DLD1 (cell line): ENCODE measurements at regions not wholly inside any gene's neighbourhood (a gene's known extent, or its start where the extent isn't known, plus 50 kb on each side); places are given as distances from the start of the nearest gene placed in this dataset.

ENCODE experiments used
- in situ Hi-C: cut with HindIII; loops from 2 replicates; pipeline ENCODE4 v1.10.0; 2017; ENCODE audit warnings: low sequenced_read_pairs

GRCh38 chr17:69936996-69937395 is 138.0 kb upstream of the KCNJ16 start:
- in situ Hi-C loops, result no loop called here

- in situ Hi-C loops, result no loop called here
Observed at GRCh38 chr17:69943058-69943457, 132.0 kb upstream of the KCNJ16 start.

GRCh38 chr17:69944406-69944805 is 130.6 kb upstream of the KCNJ16 start:
- in situ Hi-C loops, result no loop called here

GRCh38 chr17:69945698-69946185 is 129.3 kb upstream of the KCNJ16 start:
- in situ Hi-C loops, result no loop called here

- in situ Hi-C loops, result no loop called here
Observed at GRCh38 chr17:69947027-69947759, 127.8 kb upstream of the KCNJ16 start.

GRCh38 chr17:69948406-69948805 is 126.6 kb upstream of the KCNJ16 start:
- in situ Hi-C loops, result no loop called here

- in situ Hi-C loops, result no loop called here
Observed at GRCh38 chr17:69949496-69949895, 125.5 kb upstream of the KCNJ16 start.

GRCh38 chr17:69949973-69950695 is 124.9 kb upstream of the KCNJ16 start:
- in situ Hi-C loops, result no loop called here

GRCh38 chr17:69950701-69951418 is 124.2 kb upstream of the KCNJ16 start:
- in situ Hi-C loops, result no loop called here

GRCh38 chr17:69954241-69954925 is 120.6 kb upstream of the KCNJ16 start:
- in situ Hi-C loops, result no loop called here

GRCh38 chr17:69958063-69958462 is 117.0 kb upstream of the KCNJ16 start:
- in situ Hi-C loops, result no loop called here

GRCh38 chr17:69959283-69959682 is 115.7 kb upstream of the KCNJ16 start:
- in situ Hi-C loops, result no loop called here

GRCh38 chr17:69960755-69961154 is 114.3 kb upstream of the KCNJ16 start:
- in situ Hi-C loops, result no loop called here

- in situ Hi-C loops, result no loop called here
Observed at GRCh38 chr17:69961501-69962145, 113.4 kb upstream of the KCNJ16 start.

- in situ Hi-C loops, result no loop called here
Observed at GRCh38 chr17:69962436-69962995, 112.5 kb upstream of the KCNJ16 start.

- in situ Hi-C loops, result no loop called here
Observed at GRCh38 chr17:69967910-69968411, 107.1 kb upstream of the KCNJ16 start.

- in situ Hi-C loops, result no loop called here
Observed at GRCh38 chr17:69969897-69970296, 105.1 kb upstream of the KCNJ16 start.

- in situ Hi-C loops, result no loop called here
Observed at GRCh38 chr17:69972251-69972650, 102.8 kb upstream of the KCNJ16 start.

- in situ Hi-C loops, result no loop called here
Observed at GRCh38 chr17:69975808-69976207, 99.2 kb upstream of the KCNJ16 start.

GRCh38 chr17:69978056-69978646 is 96.9 kb upstream of the KCNJ16 start:
- in situ Hi-C loops, result no loop called here
